ENCODE measurements at regions not wholly inside any gene's neighbourhood (a gene's known extent, or its start where the extent isn't known, plus 50 kb on each side); places are given as distances from the start of the nearest gene placed in this dataset.
"Not testable (repeated sequence)": the region's sequence is repeated elsewhere in the genome, so short reads cannot be mapped to it uniquely, and the experiment has no call there.

- no peak for DNase-seq (ENCODE audit: low read depth)
Observed at GRCh38 chr14:44453433-44454171, 53.5 kb downstream of the FSCB start.

DNA sequence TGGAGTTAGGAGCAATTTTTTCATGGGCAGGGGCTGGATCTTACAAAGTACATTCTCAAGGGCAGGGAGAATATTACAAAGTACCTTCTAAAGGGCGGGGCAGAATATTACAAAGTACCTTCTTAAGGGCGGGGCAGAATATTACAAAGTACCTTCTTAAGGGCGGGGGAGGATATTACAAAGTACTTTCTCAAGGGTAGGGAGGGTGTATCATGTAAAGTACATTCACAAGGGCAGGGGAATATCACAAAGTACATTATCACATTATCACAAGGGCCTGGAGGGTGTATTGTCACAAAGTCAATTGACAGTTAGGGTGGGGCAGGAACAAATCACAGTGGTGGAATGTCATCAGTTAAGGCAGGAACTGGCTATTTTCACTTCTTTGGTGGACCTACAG is 56.9 kb downstream of the FSCB start:
- not testable (repeated sequence) for DNase-seq (ENCODE audit: low read depth)

DNA sequence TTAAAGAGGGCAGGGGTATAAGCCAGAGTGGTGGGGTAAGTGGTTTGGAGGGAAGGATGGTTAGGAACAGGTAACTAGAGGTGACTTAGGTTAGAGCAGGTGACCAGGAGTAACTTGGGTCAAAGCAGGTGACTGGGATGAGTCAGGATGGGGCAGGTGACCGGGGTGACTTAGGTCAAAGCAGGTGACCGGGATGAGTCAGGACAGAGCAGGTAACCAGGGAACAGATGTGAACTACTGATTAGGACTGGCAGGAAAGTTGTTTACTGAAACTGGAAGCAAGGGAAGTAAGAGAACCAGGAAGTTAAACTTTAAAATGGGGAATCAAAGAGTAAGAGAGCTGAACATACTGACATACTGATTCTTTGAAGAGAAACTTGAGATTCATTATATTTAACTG is 57.4 kb downstream of the FSCB start:
- DNase-seq (ENCODE audit: low read depth): no peak

GRCh38 chr14:44448951-44449358 is 58.1 kb downstream of the FSCB start:
- DNase-seq (ENCODE audit: low read depth): no peak

- no peak for DNase-seq (ENCODE audit: low read depth)
Observed at GRCh38 chr14:44446965-44447364, 60.1 kb downstream of the FSCB start.

DNA sequence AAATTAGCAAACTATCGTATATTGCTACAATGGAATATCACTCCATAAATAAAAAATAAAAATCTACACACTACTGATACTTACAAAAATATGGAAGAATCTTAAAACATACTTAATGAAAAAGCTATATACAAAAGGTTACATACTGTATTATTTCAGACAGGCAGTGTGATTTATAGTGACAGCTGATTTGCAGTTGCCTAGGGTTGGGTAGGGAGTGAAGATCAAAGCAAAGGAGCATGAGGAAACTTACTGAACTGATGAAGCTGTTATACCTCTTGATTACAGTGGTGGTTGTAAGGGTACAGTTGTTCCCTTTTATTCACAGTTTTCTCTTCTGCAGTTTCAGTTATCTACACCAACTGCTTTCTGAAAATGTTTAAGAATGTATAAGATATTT is 62.6 kb downstream of the FSCB start:
- DNase-seq (ENCODE audit: low read depth): no peak

- no peak for DNase-seq (ENCODE audit: low read depth)
Observed at GRCh38 chr14:44438936-44439335, 68.1 kb downstream of the FSCB start.

DNA sequence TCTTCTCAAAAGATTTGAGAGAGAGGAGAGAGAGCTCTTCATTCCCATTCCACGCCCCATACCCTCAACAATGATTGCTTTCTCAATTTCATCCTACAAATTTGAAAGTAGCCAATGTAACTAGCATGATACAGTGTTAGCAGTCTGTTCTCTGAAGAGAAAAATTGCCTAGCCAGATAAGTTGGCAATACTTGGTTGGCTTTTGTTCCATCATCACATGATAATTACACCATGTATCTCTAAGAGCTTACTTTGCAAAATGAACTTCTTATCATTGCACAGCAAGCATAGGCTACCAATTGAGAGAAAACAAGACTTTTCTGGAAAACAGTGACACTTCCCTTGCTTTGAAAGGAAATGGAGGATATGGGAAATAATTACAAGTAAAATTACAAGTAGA is 68.9 kb downstream of the FSCB start:
- no peak for DNase-seq (ENCODE audit: low read depth)

DNA sequence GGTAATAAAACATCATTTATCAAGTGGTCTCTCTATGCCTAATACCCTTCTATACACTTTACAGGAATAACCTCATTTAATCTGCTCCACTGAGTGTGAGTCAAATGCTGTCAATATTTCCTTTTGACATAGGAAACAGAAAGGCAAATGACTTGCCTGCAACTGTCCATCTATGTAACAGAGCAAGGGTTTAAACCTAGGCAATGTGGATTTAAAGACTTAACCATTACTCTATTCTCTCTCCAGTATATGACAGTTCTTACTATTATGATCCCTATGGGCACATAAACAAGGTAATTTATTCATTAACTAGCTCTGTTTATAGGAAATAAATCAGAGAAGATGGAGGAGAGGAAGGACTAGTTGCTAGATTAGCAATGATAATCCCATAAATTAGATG is 70.6 kb downstream of the FSCB start:
- no peak for DNase-seq (ENCODE audit: low read depth)

DNA sequence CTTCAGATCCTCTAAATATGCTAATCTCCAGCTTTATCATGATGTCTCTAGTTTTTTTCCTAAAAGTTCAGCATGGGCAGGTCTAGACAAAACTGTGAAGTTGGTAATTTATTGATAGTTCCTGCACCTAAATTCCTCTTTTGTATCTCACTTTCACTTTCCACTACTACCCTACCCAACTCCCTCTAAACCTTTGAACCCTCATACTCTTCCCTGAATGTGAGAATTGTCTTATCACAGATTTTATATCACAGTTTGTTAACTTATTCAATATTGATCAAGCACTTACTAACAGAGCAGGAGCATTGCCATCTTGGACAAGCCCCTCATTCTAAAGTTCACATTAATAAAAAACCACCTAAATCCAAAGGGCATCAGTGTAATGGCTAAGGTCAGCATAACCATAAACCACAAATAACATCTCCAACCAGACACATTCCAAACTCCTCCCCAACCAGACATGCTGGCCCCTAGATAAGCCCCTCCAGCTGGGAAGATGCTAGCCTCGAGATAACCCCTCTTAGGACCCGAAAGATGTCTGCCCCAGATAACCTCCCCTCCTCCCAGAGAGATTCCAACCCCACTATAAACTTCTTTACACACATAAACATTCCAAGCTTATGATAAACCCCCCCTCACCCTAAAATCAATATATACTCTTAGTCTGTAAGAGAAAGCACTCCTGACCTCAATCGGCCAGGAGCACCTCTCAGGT is 78.7 kb downstream of the FSCB start:
- no peak for DNase-seq (ENCODE audit: low read depth)

DNA sequence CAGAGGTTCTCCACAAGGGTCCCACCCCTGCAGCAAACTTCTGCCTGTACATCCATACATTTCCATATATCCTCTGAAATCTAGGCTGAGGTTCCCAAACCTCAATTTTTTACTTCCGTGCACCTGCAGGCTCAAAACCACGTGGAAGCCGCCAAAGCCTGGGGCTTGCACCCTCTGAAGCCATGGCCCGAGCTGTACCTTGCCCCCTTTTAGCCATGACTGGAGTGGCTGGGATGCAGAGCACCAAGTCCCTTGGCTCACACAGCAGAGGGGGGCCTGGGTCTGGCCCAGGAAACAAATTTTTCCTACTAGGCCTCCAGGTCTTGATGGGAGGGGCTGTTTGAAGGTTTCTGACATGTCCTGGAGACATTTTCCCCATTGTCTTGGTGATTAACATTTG is 84.4 kb downstream of the FSCB start:
- no peak for DNase-seq (ENCODE audit: low read depth)

- peak; percentile 79 for DNase-seq (ENCODE audit: low read depth)
Observed at GRCh38 chr14:44420226-44420625, 86.9 kb downstream of the FSCB start.

GRCh38 chr14:44418856-44419255 is 88.2 kb downstream of the FSCB start:
- no peak for DNase-seq (ENCODE audit: low read depth)

DNA sequence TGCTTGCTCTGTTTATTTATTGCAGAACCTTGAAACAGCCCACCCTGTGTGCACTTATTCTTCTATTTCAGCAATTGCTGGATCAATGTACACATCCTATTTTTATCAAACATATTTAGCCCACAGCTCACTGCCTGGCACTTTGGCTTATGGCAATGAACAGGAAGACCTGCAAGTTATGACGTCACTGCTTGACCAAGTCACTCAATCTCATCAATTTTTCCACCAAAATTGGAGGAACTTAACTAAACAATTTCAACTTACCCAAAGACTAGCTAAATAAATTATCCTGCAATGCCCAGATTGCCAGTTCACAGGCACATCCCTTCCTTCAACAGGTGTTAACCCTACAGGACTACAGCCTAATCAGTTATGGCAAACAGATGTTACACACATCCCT is 89.3 kb downstream of the FSCB start:
- DNase-seq (ENCODE audit: low read depth): no peak

- DNase-seq (ENCODE audit: low read depth): peak; percentile 31
Observed at GRCh38 chr14:44414646-44415045, 92.4 kb downstream of the FSCB start.

DNA sequence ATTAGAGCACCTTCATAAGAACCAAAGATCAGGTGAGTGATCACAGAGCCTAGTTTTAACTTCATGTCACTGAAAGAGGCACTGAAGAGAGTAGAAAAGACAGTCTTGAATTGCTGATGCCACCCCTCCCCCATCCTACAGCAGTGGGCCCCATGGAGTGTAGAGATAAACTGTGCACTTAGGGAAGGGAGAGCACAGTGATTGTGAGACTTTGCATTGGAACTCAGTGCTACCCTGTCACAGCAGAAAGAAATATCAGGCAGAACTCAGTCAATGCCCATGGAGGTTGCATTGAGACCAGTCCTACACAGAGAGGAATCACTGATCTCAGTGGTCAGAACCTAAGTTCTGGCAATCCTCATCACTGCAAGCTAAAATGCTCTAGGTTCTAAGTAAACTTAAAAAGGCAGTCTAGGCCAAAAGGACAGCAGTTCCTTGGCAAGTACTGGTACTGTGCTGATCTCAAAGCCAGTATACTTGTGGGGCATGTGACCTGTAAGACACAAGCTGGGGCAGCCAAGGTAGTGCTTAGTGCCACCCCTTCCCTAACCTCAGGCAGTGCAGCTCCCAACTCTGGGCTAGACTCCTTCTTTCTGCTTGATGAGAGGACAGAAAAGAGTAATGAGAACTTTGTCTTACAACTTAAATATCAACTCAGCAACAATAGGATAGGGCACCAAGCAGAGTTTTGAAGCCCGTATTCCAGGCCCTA is 94.1 kb downstream of the FSCB start:
- no peak for DNase-seq (ENCODE audit: low read depth)

GRCh38 chr14:44405011-44405486 is 102.0 kb downstream of the FSCB start:
- DNase-seq (ENCODE audit: low read depth): no peak

- no peak for DNase-seq (ENCODE audit: low read depth)
Observed at GRCh38 chr14:44404599-44404998, 102.5 kb downstream of the FSCB start.

- DNase-seq (ENCODE audit: low read depth): peak; percentile 19
Observed at GRCh38 chr14:44404036-44404435, 103.0 kb downstream of the FSCB start.

DNA sequence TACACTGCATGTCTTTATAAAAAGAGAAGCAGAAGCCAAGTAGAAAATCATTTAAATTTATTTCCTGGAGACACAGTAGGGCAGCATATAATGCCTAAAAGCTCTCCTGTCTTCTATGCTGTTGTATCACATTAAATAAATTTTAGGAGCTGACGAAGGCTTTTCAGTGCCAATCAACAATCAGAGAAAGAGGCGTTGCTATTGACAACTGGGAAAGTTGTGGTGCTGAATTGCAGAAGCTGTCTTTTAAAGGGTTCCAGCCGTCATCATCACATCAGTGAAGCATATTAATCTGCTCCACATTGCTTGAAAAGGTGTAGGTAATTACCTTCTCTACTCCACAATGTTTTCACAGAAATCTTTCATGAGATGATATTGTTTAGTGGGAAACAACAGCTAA is 103.9 kb downstream of the FSCB start:
- no peak for DNase-seq (ENCODE audit: low read depth)

GRCh38 chr14:44396226-44396625 is 110.9 kb downstream of the FSCB start:
- no peak for DNase-seq (ENCODE audit: low read depth)

- DNase-seq (ENCODE audit: low read depth): no peak
Observed at GRCh38 chr14:44392984-44393383, 114.1 kb downstream of the FSCB start.

DNA sequence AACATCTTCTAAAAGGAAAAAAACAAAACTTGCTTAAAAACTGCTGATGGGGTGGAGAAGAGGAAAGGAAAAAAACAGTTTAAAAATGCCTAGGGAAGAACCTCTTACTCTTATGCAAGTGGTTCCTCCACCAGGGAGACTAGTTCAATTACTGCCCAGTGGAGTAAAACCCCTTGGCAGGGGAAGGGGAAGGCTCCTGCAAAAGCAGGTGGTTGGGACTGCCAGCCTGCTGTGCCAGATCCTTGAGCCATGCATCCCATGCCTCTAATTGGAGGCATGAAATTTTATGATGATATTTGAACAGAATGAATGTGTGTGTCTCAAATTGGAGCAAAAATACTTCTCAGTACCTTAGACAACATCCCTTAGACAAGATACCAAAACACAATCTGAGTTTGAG is 118.8 kb downstream of the FSCB start:
- no peak for DNase-seq (ENCODE audit: low read depth)

Data from forelimb muscle (tissue), 1 donor.